HG03097 (cell line): ENCODE measurements at regions not wholly inside any gene's neighbourhood (a gene's known extent, or its start where the extent isn't known, plus 50 kb on each side); places are given as distances from the start of the nearest gene placed in this dataset.

ENCODE experiments used
- ATAC-seq: cut with Tn5 transposase; IDR thresholded peaks from one replicate; pipeline ENCODE4 v1.9.1; 2021; ENCODE audit not compliant: unreplicated experiment, low FRiP score

- ATAC-seq: no peak
Measured at GRCh38 chr12:128155571-128155970, 111.4 kb upstream of the TMEM132C start.

DNA sequence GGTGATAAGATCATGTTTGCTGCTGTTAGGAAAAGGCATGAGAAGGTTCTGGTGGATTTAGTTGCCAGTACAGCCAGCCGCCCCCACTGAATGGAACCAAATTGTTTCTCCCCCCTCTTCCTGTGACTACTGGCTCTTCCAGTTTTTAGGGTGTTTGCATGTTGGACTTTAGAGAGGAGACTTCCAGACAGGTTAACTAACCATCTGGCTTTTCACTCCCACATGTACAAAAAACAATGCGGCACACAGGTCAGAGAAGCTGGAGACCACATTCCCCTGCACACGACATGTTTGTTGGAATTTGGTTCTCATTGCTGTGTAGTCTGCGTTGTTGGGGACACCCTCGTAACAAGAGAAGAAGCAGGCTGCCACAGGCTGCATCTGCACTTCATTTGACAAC, 103.9 kb upstream of the TMEM132C start:
- ATAC-seq: no peak

DNA sequence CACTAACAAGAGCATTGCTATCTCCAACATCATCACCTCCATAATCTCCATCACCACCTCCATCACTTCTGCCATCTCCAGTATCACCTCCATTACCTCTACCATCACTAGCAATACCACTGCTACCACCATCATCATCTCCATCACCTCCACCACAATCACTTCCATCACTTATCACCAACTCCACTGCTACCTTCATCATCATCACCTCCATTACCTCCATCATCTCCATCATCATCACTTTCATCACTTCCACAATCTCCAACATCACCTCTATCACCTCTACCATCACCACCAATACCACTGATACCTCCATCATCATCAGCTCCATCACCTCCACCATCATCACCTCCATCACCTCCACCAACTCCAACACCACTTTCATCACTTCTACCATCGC, 102.4 kb upstream of the TMEM132C start:
- no peak for ATAC-seq

DNA sequence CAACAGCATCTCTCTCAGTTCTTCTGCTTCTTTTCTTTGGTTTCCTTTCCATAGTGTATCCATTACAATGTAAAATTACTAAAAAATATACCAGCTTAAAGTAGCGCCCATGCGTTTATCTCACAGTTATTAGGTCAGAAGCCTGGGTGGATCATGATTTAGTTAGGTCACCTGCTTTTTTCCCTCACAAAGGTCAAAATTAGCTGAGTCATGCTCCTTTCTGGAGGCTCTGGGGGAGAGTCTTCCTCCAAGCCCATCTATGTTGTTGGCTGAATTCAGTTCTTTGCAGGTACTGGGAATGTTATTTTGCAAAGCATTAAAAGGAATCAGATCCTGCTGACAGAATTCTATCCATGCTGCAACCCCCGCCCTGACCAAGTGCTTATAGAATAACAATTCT, 101.6 kb upstream of the TMEM132C start:
- no peak for ATAC-seq

GRCh38 chr12:128168273-128168672, 98.7 kb upstream of the TMEM132C start:
- no peak for ATAC-seq

- ATAC-seq: no peak
Measured at GRCh38 chr12:128170181-128170580, 96.8 kb upstream of the TMEM132C start.

- no peak for ATAC-seq
Measured at GRCh38 chr12:128178565-128178964, 88.4 kb upstream of the TMEM132C start.

GRCh38 chr12:128178966-128179365, 88.0 kb upstream of the TMEM132C start:
- ATAC-seq: no peak

DNA sequence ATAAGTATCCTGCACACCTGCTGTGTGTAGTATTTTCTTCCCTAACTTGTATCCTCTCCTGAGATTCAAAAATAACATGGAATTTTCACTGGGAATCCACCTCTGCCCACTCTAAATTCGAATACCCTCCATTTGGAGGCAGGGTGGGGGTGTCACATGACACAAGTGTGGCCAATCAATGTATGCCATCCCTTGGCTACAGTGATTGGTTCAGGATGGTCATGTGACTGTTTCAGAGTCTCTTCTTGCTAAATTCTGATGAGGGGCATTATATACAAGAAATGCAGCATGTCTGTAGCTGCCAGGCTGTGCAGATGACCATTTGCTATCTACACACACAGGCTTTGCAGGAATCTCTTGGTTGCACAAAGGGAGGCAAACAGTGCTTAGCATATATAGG, 86.8 kb upstream of the TMEM132C start:
- no peak for ATAC-seq

DNA sequence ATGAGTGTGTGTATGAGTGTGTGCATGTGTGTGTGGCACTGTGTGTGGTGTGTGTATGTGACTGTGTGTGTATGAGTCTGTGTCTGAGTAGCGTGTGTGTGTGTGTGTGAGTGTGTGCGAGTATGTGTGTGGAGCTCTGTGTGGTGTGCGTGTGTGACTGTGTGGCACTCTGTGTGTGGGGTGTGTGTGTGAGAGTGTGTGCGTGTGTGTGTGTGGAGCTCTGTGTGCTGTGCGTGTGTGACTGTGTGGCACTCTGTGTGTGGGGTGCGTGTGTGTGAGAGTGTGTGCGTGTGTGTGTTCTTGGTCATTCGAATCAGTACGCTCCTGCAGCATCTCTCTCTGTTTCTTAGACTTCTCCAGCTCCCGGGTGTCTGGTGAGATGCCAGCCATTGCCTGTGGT, 76.9 kb upstream of the TMEM132C start:
- no peak for ATAC-seq

GRCh38 chr12:128190614-128191013, 76.4 kb upstream of the TMEM132C start:
- ATAC-seq: no peak

DNA sequence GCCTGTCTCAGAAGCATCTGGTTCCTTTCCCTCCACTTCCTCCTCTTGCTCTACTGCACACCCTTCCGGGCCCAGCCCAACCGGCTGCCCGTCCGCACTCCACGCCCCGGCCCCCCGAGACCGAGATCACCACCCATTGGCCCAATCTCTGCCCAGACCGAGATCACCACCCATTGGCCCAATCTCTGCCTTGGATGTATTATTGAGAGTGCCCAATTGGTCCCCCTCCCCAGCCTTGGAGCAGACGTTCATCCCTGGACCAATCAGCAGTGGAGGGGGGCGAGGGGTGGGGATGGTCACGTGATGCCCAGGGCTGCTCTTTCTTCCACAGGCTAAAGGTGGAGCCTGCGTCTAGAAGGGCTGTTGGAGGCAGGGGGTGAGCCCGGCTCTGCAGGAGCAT, 75.6 kb upstream of the TMEM132C start:
- ATAC-seq: no peak

GRCh38 chr12:128204711-128205110, 62.3 kb upstream of the TMEM132C start:
- no peak for ATAC-seq

GRCh38 chr12:128205145-128205544, 61.8 kb upstream of the TMEM132C start:
- no peak for ATAC-seq

- ATAC-seq: no peak
Measured at GRCh38 chr12:128205758-128206157, 61.2 kb upstream of the TMEM132C start.
